HG02642 (cell line): ENCODE measurements at regions not wholly inside any gene's neighbourhood (a gene's known extent, or its start where the extent isn't known, plus 50 kb on each side); places are given as distances from the start of the nearest gene placed in this dataset.

Experiments
- ATAC-seq: cut with Tn5 transposase; IDR thresholded peaks from one replicate; pipeline ENCODE4 v1.9.1; 2021; ENCODE audit warnings: mild to moderate bottlenecking; ENCODE audit not compliant: unreplicated experiment, poor library complexity

- ATAC-seq: no peak
Observed at GRCh38 chr2:224325941-224326340, 76.0 kb downstream of the FAM124B start.

DNA sequence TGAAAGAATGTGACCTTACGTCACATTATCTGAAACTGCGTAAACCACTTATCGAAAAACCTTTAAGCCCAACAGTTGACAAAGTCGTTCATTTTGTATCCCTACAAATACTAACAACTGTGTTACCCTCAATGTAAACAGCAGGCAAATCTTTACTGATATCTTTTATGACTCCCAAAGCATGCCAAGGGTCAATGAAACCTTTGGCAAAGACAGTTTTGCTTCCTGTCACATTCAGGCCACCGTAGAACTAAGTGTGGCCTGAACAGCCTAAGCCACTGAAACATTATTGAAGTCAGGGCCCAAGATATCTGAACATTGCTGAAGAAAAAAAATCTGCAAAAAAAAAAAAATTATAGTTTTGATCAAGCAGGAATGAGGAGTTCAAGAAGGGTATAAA lies 77.3 kb downstream of the FAM124B start:
- no peak for ATAC-seq

- ATAC-seq: no peak
Observed at GRCh38 chr2:224320660-224321059, 81.2 kb downstream of the FAM124B start.

- no peak for ATAC-seq
Observed at GRCh38 chr2:224319750-224320149, 82.2 kb downstream of the FAM124B start.

DNA sequence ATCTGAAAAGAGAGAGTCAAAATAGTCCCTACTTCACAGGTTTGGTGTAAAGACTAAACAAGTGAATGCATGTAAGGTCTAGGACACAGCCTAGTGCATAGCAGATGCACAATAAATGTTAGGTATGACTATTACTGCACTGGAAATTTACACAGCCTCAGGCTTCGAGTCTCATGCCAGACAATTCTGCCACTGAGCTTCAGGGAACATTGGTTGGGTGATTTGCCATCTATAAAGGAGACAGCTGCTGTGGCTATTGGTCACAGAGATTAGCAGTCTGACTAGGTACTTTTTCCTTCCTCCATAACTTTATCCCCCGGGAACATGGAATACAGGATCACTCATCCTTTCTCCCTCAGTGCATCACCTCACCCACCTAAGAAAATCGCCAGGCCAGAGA lies 89.2 kb downstream of the FAM124B start:
- no peak for ATAC-seq

GRCh38 chr2:224310943-224311625 lies 90.8 kb downstream of the FAM124B start:
- ATAC-seq: no peak

DNA sequence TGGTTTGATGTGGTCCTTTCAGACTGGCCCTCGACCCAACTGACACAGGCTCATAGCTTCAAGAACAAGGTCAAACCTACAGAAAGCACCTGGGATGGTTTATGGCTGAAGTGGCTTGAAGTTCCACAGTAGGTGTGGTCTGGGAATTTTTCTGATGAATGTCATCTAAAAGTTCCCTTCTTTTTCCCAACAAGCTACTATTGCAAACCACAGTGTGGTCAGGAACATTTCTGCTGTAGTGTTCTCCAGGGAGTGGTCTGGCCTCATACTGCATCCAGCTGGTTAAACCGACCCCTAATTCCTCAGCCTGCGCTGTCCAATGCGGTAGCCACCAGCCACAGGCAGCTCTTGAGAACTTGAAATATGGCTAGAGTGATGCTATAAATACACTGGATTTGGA lies 92.7 kb downstream of the FAM124B start:
- no peak for ATAC-seq

- ATAC-seq: peak; percentile 90
Observed at GRCh38 chr2:224308272-224308911, 93.5 kb downstream of the FAM124B start.

DNA sequence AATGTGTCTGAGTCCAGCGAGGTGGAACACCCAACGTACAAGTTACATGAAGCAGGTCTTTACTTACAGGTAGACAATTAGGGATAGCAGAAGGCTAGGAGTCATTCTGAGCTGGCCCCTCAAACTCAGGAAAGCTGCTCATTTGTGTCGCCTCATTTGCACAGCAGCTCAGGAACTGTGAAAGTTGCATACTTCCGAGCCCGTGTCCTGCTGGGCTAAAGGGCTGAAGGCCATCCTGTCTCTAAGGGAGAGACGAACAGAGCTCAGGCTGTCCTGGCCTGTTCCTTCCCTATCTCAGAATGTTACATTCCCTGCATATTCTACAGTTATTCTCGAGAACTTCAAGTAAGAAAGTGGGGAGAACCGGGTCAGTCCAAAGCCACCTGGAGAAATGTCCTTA lies 99.0 kb downstream of the FAM124B start:
- no peak for ATAC-seq

GRCh38 chr2:224293976-224294375 lies 107.9 kb downstream of the FAM124B start:
- ATAC-seq: no peak

GRCh38 chr2:224287531-224287930 lies 114.4 kb downstream of the FAM124B start:
- ATAC-seq: no peak

- no peak for ATAC-seq
Observed at GRCh38 chr2:224286923-224287322, 115.0 kb downstream of the FAM124B start.

- ATAC-seq: no peak
Observed at GRCh38 chr2:224284134-224284946, 117.6 kb downstream of the FAM124B start.

GRCh38 chr2:224283466-224283965 lies 118.4 kb downstream of the FAM124B start:
- ATAC-seq: no peak

GRCh38 chr2:224281374-224281773 lies 120.5 kb downstream of the FAM124B start:
- ATAC-seq: no peak

DNA sequence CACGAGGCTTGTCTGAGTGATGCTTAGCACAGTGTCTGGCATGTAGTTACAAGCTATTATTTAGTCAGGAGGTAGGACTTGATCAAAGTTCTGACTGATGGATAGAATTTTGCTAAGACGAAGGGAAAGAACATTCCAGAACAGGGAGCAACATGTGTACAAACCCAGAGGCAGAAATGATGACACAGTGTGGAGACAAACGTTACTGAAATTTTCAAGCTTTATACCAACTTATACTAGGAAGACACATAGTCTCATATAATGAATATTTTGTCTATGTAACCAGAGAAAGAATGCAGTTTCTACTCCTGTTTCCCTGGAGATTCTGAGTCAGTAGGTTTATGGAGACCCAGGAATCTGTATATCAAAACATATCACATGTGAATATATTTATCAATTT lies 123.4 kb downstream of the FAM124B start:
- ATAC-seq: no peak

DNA sequence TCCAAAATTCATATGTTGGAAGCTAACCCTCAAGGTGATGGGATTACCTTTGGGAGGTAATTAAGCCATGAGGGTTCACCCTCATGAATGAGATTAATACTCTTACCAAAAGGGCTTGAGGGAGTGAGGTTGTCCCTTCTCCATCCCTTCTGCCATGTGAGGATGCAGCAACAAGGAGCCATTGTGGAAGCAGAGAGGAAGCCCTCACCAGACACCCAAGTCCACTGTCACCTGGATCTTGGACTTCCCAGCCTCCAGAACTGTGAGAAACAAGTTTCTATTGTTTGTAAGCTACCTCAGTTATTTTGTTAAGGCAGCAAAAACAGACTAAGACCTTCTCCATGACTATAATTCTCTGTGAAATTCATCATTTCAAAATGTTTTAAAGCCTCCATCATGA lies 125.7 kb downstream of the FAM124B start:
- no peak for ATAC-seq

GRCh38 chr2:224272237-224272910 lies 129.5 kb downstream of the FAM124B start:
- ATAC-seq: no peak

- no peak for ATAC-seq
Observed at GRCh38 chr2:224271617-224272236, 130.2 kb downstream of the FAM124B start.

DNA sequence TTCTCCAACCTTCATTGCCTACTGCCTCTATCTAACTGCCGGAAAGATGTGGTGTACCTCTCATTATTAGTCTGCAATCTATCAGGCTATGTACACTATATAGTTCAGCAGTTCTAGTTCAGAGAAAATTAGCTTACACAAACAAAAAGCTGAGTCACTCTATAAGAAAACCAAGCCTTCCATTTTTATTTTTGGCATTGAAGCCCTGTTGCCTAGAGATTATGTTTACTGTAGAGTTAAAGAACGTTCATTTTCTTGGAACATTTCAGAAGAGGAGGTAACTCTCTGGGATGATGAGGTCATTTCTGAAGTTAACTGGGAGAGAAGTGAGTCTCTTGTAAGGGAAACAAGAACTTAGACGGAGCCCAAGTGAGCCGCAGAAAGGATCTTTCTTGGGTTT lies 133.5 kb downstream of the FAM124B start:
- ATAC-seq: no peak
